Keratinocyte (primary cell): ENCODE measurements at regions not wholly inside any gene's neighbourhood (a gene's known extent, or its start where the extent isn't known, plus 50 kb on each side); places are given as distances from the start of the nearest gene placed in this dataset.

Source experiments
- DNase-seq: peaks from one replicate; pipeline ENCODE4 v3.0.0-alpha.2; 2011; ENCODE audit warnings: low read depth, missing footprints, low spot score
- FAIRE-seq: peaks from 2 replicates; lab custom pipeline; 2011; peaks lifted over from hg19 to GRCh38; lab: Jason Lieb, UNC
- H2AFZ ChIP-seq: 2 replicates; pipeline ENCODE4 v1.6.0; 2012; ENCODE audit warnings: low read length, control low read depth, inconsistent platforms; ENCODE audit not compliant: control insufficient read depth
- H3K27ac ChIP-seq: 2 replicates; pipeline ENCODE4 v1.5.1; 2011; ENCODE audit warnings: low read length; ENCODE audit not compliant: control insufficient read depth, insufficient read depth
- H3K27me3 ChIP-seq: 3 replicates; pipeline ENCODE4 v1.6.0; 2011; ENCODE audit warnings: low read length; ENCODE audit not compliant: control insufficient read depth, insufficient read depth; ENCODE audit errors: extremely low read depth
- H3K36me3 ChIP-seq, 2 experiments: 2 replicates in 1 of 2; 3 replicates in 1 of 2; pipeline ENCODE4 v1.5.1; 2011; ENCODE audit warnings: low read length in 2 of 2, mild to moderate bottlenecking in 1 of 2; ENCODE audit not compliant: control insufficient read depth in 2 of 2, insufficient read depth in 2 of 2; ENCODE audit errors: extremely low read depth in 1 of 2
- H3K4me1 ChIP-seq: 3 replicates; pipeline ENCODE4 v1.5.1; 2011; ENCODE audit warnings: low read length; ENCODE audit not compliant: control insufficient read depth, insufficient read depth; ENCODE audit errors: extremely low read depth
- H3K4me2 ChIP-seq: 3 replicates; pipeline ENCODE4 v1.6.0; 2011; ENCODE audit warnings: low read depth, low read length; ENCODE audit not compliant: control insufficient read depth, insufficient read depth; ENCODE audit errors: extremely low read depth
- H3K4me3 ChIP-seq, 3 experiments: fragments of 200-600 bp in 1 of 3; sonication (generic) in 1 of 3; 2 replicates in 2 of 3; 3 replicates in 1 of 3; pipeline ENCODE4 v1.5.1; 2011 to 2016; ENCODE audit warnings: low read length in 3 of 3, mild to moderate bottlenecking in 3 of 3, control low read depth in 2 of 3, inconsistent platforms in 1 of 3, low read depth in 1 of 3, mixed read lengths in 1 of 3, mixed run types in 1 of 3, moderate library complexity in 1 of 3; ENCODE audit not compliant: control insufficient read depth in 2 of 3, insufficient read depth in 2 of 3; ENCODE audit errors: extremely low read depth in 1 of 3
- H3K79me2 ChIP-seq: 2 replicates; pipeline ENCODE4 v1.6.0; 2012; ENCODE audit warnings: low read length; ENCODE audit not compliant: control insufficient read depth, insufficient read depth
- H3K9ac ChIP-seq: 3 replicates; pipeline ENCODE4 v1.6.0; 2011; ENCODE audit warnings: low read length; ENCODE audit not compliant: control insufficient read depth, insufficient read depth; ENCODE audit errors: extremely low read depth
- H3K9me1 ChIP-seq: 3 replicates; pipeline ENCODE4 v1.6.0; 2011; ENCODE audit warnings: low read length; ENCODE audit not compliant: control insufficient read depth, insufficient read depth; ENCODE audit errors: extremely low read depth
- H3K9me3 ChIP-seq: 2 replicates; pipeline ENCODE4 v1.5.1; 2012; ENCODE audit warnings: low read depth, low read length; ENCODE audit not compliant: control insufficient read depth
- H4K20me1 ChIP-seq: 3 replicates; pipeline ENCODE4 v1.6.0; 2011; ENCODE audit warnings: low read length; ENCODE audit not compliant: control insufficient read depth, insufficient read depth; ENCODE audit errors: extremely low read depth
- EZH2 ChIP-seq: IDR thresholded peaks from one replicate; pipeline ENCODE4 v1.6.1; 2012; ENCODE audit warnings: inconsistent platforms, mild to moderate bottlenecking, low read length, moderate library complexity
- dilution Hi-C: fragments of 300-500 bp; cut with MboI; formaldehyde crosslinking; loops from one replicate; pipeline ENCODE4 v1.7.0; 2020; ENCODE audit warnings: low sequenced_read_pairs; ENCODE audit not compliant: extremely low pct_ligation_motif_present
- TF ChIP-seq, protein P1 (sequence below), 3 experiments: IDR thresholded peaks in 1 of 3; conservative IDR thresholded peaks in 1 of 3; optimal IDR thresholded peaks in 1 of 3; 2 replicates in 2 of 3; 3 replicates in 1 of 3; pipeline versions ENCODE3 to v1.5.1; 2011; ENCODE audit warnings: low read length in 3 of 3, mild to moderate bottlenecking in 3 of 3, moderate library complexity in 2 of 3, control low read depth in 1 of 3, inconsistent platforms in 1 of 3; ENCODE audit not compliant: insufficient read depth in 2 of 3; ENCODE audit errors: extremely low read depth in 1 of 3

DNA sequence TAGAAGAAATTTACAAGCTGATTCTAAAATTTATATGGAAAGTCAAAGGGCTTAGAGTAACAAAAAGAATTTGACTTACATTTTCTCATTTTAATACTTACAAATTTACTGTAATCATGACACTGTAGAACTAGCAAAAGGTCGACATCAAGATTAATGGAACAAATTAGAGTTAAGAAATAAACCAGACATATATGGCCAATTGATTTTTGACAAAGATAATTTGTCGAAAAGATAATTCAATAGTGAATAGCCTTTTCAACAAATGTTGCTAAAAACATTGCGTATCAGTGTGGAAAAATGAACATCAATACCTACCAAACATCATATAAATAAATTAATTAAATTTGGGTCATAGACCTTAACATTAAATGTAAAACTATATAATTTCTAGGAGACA lies 955.5 kb upstream of the AUTS2 start:
- FAIRE-seq = no peak

DNA sequence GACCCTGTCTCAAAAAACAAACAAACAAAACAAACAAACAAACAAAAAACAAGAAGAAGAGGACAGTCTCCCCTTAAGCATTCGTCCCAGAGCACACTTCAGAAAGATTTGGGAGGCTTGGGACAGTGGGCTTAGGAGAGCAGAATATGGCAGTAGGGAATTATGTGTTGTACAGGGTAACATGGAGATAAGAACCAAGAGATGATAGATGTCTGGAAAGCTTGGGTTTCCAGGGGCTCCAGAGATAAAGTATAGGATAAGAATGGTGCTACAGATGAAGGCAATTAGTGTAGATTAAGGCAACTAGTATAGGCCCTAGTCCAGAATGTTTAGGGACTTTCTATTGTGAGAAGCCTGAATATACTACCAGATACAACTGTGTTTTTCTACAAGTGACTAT lies 934.9 kb upstream of the AUTS2 start:
- TF ChIP-seq EZH2 = no peak
- TF ChIP-seq, protein P1, sequence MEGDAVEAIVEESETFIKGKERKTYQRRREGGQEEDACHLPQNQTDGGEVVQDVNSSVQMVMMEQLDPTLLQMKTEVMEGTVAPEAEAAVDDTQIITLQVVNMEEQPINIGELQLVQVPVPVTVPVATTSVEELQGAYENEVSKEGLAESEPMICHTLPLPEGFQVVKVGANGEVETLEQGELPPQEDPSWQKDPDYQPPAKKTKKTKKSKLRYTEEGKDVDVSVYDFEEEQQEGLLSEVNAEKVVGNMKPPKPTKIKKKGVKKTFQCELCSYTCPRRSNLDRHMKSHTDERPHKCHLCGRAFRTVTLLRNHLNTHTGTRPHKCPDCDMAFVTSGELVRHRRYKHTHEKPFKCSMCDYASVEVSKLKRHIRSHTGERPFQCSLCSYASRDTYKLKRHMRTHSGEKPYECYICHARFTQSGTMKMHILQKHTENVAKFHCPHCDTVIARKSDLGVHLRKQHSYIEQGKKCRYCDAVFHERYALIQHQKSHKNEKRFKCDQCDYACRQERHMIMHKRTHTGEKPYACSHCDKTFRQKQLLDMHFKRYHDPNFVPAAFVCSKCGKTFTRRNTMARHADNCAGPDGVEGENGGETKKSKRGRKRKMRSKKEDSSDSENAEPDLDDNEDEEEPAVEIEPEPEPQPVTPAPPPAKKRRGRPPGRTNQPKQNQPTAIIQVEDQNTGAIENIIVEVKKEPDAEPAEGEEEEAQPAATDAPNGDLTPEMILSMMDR (optimal IDR thresholded peaks at IDR 0.05 in 1 of 3, IDR thresholded peaks at IDR 0.05 in 1 of 3, conservative IDR thresholded peaks at IDR 0.05 in 1 of 3; ENCODE audit: extremely low read depth in 1 of 3, insufficient read depth in 2 of 3, low read length in 3 of 3) = no peak
- Histone ChIP-seq H3K27ac (no peak overlapping the region), H3K9me3 (no peaks in the 10 kb centered on the region), H3K27me3 (no peaks in the 10 kb centered on the region), H3K36me3 (no peaks in the 10 kb centered on the region), H3K4me1 (no peaks in the 10 kb centered on the region), H3K9ac (no peak overlapping the region), H2AFZ (no peak overlapping the region), H3K4me3 (no peak overlapping the region), H4K20me1 (no peaks in the 10 kb centered on the region), H3K9me1 (no peaks in the 10 kb centered on the region), H3K79me2 (no peaks in the 10 kb centered on the region), H3K4me2 (no peak overlapping the region)
- dilution Hi-C loops = no loop called here
- no peak for DNase-seq
- FAIRE-seq = no peak

More for the DNA sequence above, 955.5 kb upstream of the AUTS2 start:
- Histone ChIP-seq H3K9me3 (no peaks in the 10 kb centered on the region), H3K9ac (no peak overlapping the region), H3K79me2 (no peaks in the 10 kb centered on the region), H2AFZ (no peak overlapping the region), H3K4me2 (no peak overlapping the region), H3K4me1 (no peaks in the 10 kb centered on the region), H3K4me3 (no peak overlapping the region), H3K36me3 (no peaks in the 10 kb centered on the region), H4K20me1 (no peaks in the 10 kb centered on the region), H3K27ac (no peak overlapping the region), H3K9me1 (no peaks in the 10 kb centered on the region), H3K27me3 (no peaks in the 10 kb centered on the region)
- TF ChIP-seq, protein P1 (optimal IDR thresholded peaks at IDR 0.05 in 1 of 3, IDR thresholded peaks at IDR 0.05 in 1 of 3, conservative IDR thresholded peaks at IDR 0.05 in 1 of 3; ENCODE audit: extremely low read depth in 1 of 3, insufficient read depth in 2 of 3, low read length in 3 of 3) = no peak
- TF ChIP-seq EZH2 = no peak
- DNase-seq = no peak
- dilution Hi-C loops = no loop called here
